ENCODE measurements at regions not wholly inside any gene's neighbourhood (a gene's known extent, or its start where the extent isn't known, plus 50 kb on each side); places are given as distances from the start of the nearest gene placed in this dataset.

DNA sequence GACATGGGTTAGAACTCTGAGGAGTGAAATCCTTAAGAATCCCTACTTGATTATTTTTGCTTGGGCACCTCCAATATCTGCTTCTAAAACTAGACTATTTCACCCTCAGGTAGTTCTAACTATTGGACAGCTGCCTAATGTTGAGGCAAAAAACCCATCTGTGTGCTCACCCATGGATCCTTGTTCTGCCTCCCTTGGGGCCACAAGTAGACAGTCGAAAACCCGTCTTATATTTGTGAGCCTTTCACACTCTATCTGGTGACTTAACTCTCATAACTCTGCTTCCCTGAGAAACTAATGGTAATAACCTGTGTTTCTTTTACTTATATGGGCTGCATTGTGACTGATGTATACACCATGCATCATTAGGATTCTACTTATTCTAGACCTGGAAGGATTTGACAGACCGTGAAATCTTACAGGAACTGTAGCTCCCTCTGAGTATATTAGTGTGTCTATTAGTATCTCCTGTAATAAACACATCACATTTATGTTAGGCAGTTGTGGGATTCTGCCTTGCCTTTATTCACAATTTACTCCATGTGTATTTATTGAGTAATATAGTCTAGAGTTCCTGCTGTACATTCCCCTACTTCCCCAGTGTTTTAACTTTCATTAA lies 94.6 kb upstream of the SGCD start:
- Histone ChIP-seq H2BK12ac (ENCODE audit: low read depth, low read length) (no peak overlapping the region), H2BK120ac (replicated peaks; ENCODE audit: low read depth, low read length) (no peak overlapping the region), H2AK5ac (ENCODE audit: low read depth, low read length) (no peak overlapping the region), H3K9ac (replicated peaks in 1 of 4; ENCODE audit: extremely low read depth in 1 of 4, low read depth in 3 of 4, low read length in 3 of 4) (no peak overlapping the region), H2BK5ac (ENCODE audit: low read depth, low read length) (no peak overlapping the region), H3K56ac (replicated peaks; ENCODE audit: insufficient read length, low read depth, low read length) (no peak overlapping the region), H3K79me1 (ENCODE audit: low read depth, low read length) (no peaks in the 10 kb centered on the region), H3K9me3 (ENCODE audit: insufficient read depth in 2 of 2, low read depth in 1 of 2, low read length in 1 of 2) (no peaks in the 10 kb centered on the region), H4K8ac (ENCODE audit: extremely low read depth, insufficient read depth, low read length) (no peak overlapping the region), H3K4me3 (ENCODE audit: extremely low read depth in 1 of 4, insufficient read depth in 2 of 4, low read depth in 3 of 4, low read length in 4 of 4) (no peak overlapping the region), H3K14ac (ENCODE audit: insufficient read length) (no peak overlapping the region), H3K27ac (ENCODE audit: low read depth, low read length) (no peak overlapping the region), H3K36me3 (ENCODE audit: control insufficient read depth in 2 of 4, insufficient read depth in 4 of 4, low read length in 3 of 4) (no peaks in the 10 kb centered on the region), H2AFZ (ENCODE audit: low read length) (no peak overlapping the region), H4K20me1 (replicated peaks in 1 of 2; ENCODE audit: control insufficient read depth in 1 of 2, insufficient read depth in 2 of 2, low read length in 2 of 2) (no peaks in the 10 kb centered on the region), H3K4ac (replicated peaks; ENCODE audit: insufficient read length, low read depth, low read length) (no peak overlapping the region), H4K5ac (ENCODE audit: insufficient read length, low read depth, low read length) (no peak overlapping the region), H3K18ac (ENCODE audit: extremely low read depth, low read length) (no peak overlapping the region), H3K79me2 (ENCODE audit: control insufficient read depth in 1 of 2, insufficient read depth in 2 of 2, low read length in 2 of 2) (no peaks in the 10 kb centered on the region), H3K27me3 (replicated peaks in 1 of 4; ENCODE audit: control insufficient read depth in 3 of 4, extremely low read depth in 1 of 4, insufficient read depth in 3 of 4, low read length in 3 of 4) (no peaks in the 10 kb centered on the region), H3K4me2 (ENCODE audit: insufficient read depth in 1 of 2, low read depth in 2 of 2, low read length in 2 of 2) (no peak overlapping the region), H3K23me2 (ENCODE audit: low read depth, low read length) (no peaks in the 10 kb centered on the region), H3K4me1 (replicated peaks in 1 of 4; ENCODE audit: control insufficient read depth in 3 of 4, insufficient read depth in 4 of 4, low read length in 3 of 4) (no peaks in the 10 kb centered on the region), H3K23ac (ENCODE audit: insufficient read length) (no peak overlapping the region), H4K91ac (replicated peaks; ENCODE audit: insufficient read length, low read length) (no peak overlapping the region), H2BK15ac (ENCODE audit: low read length) (no peak overlapping the region), H2BK20ac (ENCODE audit: low read length) (no peak overlapping the region)
- 93% methylated on average over 3 of the region's 3 CpGs; no CpG with 5 or more reads in 1 of the 2 experiments for WGBS, 2 experiments (ENCODE audit: extremely low coverage in 1 of 2, insufficient coverage in 1 of 2, insufficient read length in 1 of 2, insufficient replicate concordance in 2 of 2, low coverage in 1 of 2, low lambda C conversion rate in 2 of 2, missing lambda C conversion rate in 1 of 2)
- no peak for DNase-seq (ENCODE audit: low read depth in 1 of 2, low spot score in 2 of 2)
- POLR2A ChIA-PET (ENCODE audit: partially characterized antibody), result no interaction called here
- no peak for FAIRE-seq
- CTCF ChIA-PET (ENCODE audit: partially characterized antibody), result no interaction called here
- TF ChIP-seq GABPA (IDR thresholded peaks at IDR 0.05; ENCODE audit: borderline replicate concordance, insufficient read depth, low read length) (no peak), SP4 (IDR thresholded peaks at IDR 0.05; ENCODE audit: low read length) (no peak), JUND (IDR thresholded peaks at IDR 0.05; ENCODE audit: low read length) (no peak), BCL11A (IDR thresholded peaks at IDR 0.05; ENCODE audit: low read depth in 2 of 2, low read length in 2 of 2) (no peak), YY1 (IDR thresholded peaks at IDR 0.05; ENCODE audit: low read depth, low read length) (no peak), NANOG (IDR thresholded peaks at IDR 0.05; ENCODE audit: insufficient read depth, low read depth, low read length, poor library complexity, severe bottlenecking) (no peak), CBX5 (IDR thresholded peaks at IDR 0.05; ENCODE audit: low read depth, low read length) (no peak), CEBPB (IDR thresholded peaks at IDR 0.05; ENCODE audit: low read depth, low read length) (no peak), TCF12 (IDR thresholded peaks at IDR 0.05; ENCODE audit: low read depth, low read length) (no peak), SIN3A (conservative IDR thresholded peaks at IDR 0.05 in 1 of 2, IDR thresholded peaks at IDR 0.05 in 1 of 2; ENCODE audit: low read depth in 1 of 2, low read length in 2 of 2) (no peak)
- TF ChIP-seq, protein P1, sequence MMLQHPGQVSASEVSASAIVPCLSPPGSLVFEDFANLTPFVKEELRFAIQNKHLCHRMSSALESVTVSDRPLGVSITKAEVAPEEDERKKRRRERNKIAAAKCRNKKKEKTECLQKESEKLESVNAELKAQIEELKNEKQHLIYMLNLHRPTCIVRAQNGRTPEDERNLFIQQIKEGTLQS (IDR thresholded peaks at IDR 0.05; ENCODE audit: insufficient read depth, low read depth, low read length), result no peak

All from H1 (cell line).